ENCODE measurements at regions not wholly inside any gene's neighbourhood (a gene's known extent, or its start where the extent isn't known, plus 50 kb on each side); places are given as distances from the start of the nearest gene placed in this dataset.

- Mint-ChIP-seq H3K27ac (no peak overlapping the region), H3K4me1 (peaks cover 4 to 10% of the 10 kb centered on the region in 2 experiments)
- no peak overlapping the region for H2BK15ac ChIP-seq (ENCODE audit: low read depth, low read length)
These were observed 141.8 kb upstream of the EDNRA start for GRCh38 chr4:147339100-147339499.

More at GRCh38 chr4:147339100-147339499, 141.8 kb upstream of the EDNRA start:
- no peak overlapping the region for H3K14ac ChIP-seq (ENCODE audit: insufficient read depth, low read length)
- no peak overlapping the region for H3K27ac ChIP-seq (ENCODE audit: insufficient read length, low read depth, low read length)
- no peak overlapping the region for H2AK5ac ChIP-seq (ENCODE audit: insufficient read length, low read length)
- no CpG with 5 or more reads among the region's 4 CpGs for WGBS (ENCODE audit: extremely low coverage, insufficient read length, low lambda C conversion rate)
- no peaks in the 10 kb centered on the region for H3K4me1 ChIP-seq (ENCODE audit: insufficient read depth, low read length)
- H2AFZ ChIP-seq (ENCODE audit: low read length): no peak overlapping the region
- no peaks in the 10 kb centered on the region for H3K9me3 ChIP-seq (ENCODE audit: control insufficient read depth, low read depth, low read length)
- no peak overlapping the region for H3K23ac ChIP-seq (ENCODE audit: insufficient read length, low read depth, low read length)
- H3K79me2 ChIP-seq (ENCODE audit: insufficient read depth, low read length): no peaks in the 10 kb centered on the region
- no peak overlapping the region for H2BK5ac ChIP-seq (ENCODE audit: insufficient read length, low read length)
- H2BK120ac ChIP-seq (ENCODE audit: low read depth, low read length, poor library complexity, severe bottlenecking): no peak overlapping the region
- H3K4me2 ChIP-seq (ENCODE audit: insufficient read depth, insufficient read length, low read length): no peak overlapping the region
- no peak overlapping the region for H4K8ac ChIP-seq (replicated peaks; ENCODE audit: insufficient read length, low read depth, low read length)
- H3K9me3 Mint-ChIP-seq: no peaks in the 10 kb centered on the region
- H3K4ac ChIP-seq (ENCODE audit: low read depth, low read length): no peak overlapping the region
- no peak overlapping the region for H3T11ph ChIP-seq (ENCODE audit: low read length)
- H3K27me3 ChIP-seq (ENCODE audit: insufficient read depth, low read length): no peaks in the 10 kb centered on the region
- no peak overlapping the region for H3K56ac ChIP-seq (ENCODE audit: insufficient read length, low read depth, low read length)
- no peak for TF ChIP-seq CTCF (conservative IDR thresholded peaks at IDR 0.05)
- no peak overlapping the region for H2BK12ac ChIP-seq (ENCODE audit: insufficient read length, low read depth, low read length)
- H3K23me2 ChIP-seq (ENCODE audit: insufficient read length, low read depth, low read length, poor library complexity, severe bottlenecking): no peaks in the 10 kb centered on the region
- no peak overlapping the region for H3K9ac ChIP-seq (ENCODE audit: extremely low read depth, insufficient read length, low read length)
- DNase-seq: no peak
- peaks cover 0 to 3% (median 0%) of the 10 kb centered on the region in 3 experiments; a peak in 1 of 7 replicates for H3K36me3 Mint-ChIP-seq (ENCODE audit: insufficient read depth in 1 of 3, low read depth in 3 of 3)
- no peak overlapping the region for H2BK20ac ChIP-seq (ENCODE audit: low read depth, low read length, poor library complexity, severe bottlenecking)
- no peaks in the 10 kb centered on the region for H4K20me1 ChIP-seq (ENCODE audit: control insufficient read depth, insufficient read depth, insufficient read length)
- H4K5ac ChIP-seq (ENCODE audit: insufficient read length, low read depth, low read length): no peak overlapping the region
- H3K4me3 Mint-ChIP-seq: no peak overlapping the region
- H3K27me3 Mint-ChIP-seq (ENCODE audit: low read depth): no peaks in the 10 kb centered on the region
- H4K91ac ChIP-seq (ENCODE audit: insufficient read length, low read depth, low read length): no peak overlapping the region
- H3K18ac ChIP-seq (ENCODE audit: insufficient read length, low read depth, low read length): no peak overlapping the region
- H3K79me1 ChIP-seq (ENCODE audit: insufficient read depth, low read depth, low read length, poor library complexity, severe bottlenecking): no peaks in the 10 kb centered on the region

Data from H9 (cell line).